DMS153 (cell line): ENCODE measurements at regions not wholly inside any gene's neighbourhood (a gene's known extent, or its start where the extent isn't known, plus 50 kb on each side); places are given as distances from the start of the nearest gene placed in this dataset.
"Not testable (repeated sequence)": the region's sequence is repeated elsewhere in the genome, so short reads cannot be mapped to it uniquely, and the experiment has no call there.

Source experiments
- DNase-seq: peaks from one replicate; lab custom pipeline; 2025; lab: John Stamatoyannopoulos, UW

- no peak for DNase-seq
Observed at GRCh38 chr21:18104802-18105201, 139.8 kb upstream of the CHODL start.

GRCh38 chr21:18096413-18096812 is 148.2 kb upstream of the CHODL start:
- DNase-seq = not testable (repeated sequence)

GRCh38 chr21:18089786-18090185 is 154.8 kb upstream of the CHODL start:
- no peak for DNase-seq

- no peak for DNase-seq
Observed at GRCh38 chr21:18070392-18070791, 174.2 kb upstream of the CHODL start.

- no peak for DNase-seq
Observed at GRCh38 chr21:18069875-18070274, 174.8 kb upstream of the CHODL start.

GRCh38 chr21:18060402-18060801 is 184.2 kb upstream of the CHODL start:
- no peak for DNase-seq

GRCh38 chr21:18058731-18059398 is 185.8 kb upstream of the CHODL start:
- DNase-seq = no peak

GRCh38 chr21:18053151-18053550 is 191.5 kb upstream of the CHODL start:
- no peak for DNase-seq

GRCh38 chr21:18049461-18049860 is 195.2 kb upstream of the CHODL start:
- DNase-seq = no peak

- no peak for DNase-seq
Observed at GRCh38 chr21:18041012-18041411, 203.6 kb upstream of the CHODL start.

GRCh38 chr21:18030248-18030647 is 211.1 kb upstream of the C21orf91 start:
- DNase-seq = no peak

- DNase-seq = no peak
Observed at GRCh38 chr21:18026359-18026758, 207.2 kb upstream of the C21orf91 start.

GRCh38 chr21:18023711-18024110 is 204.6 kb upstream of the C21orf91 start:
- no peak for DNase-seq

GRCh38 chr21:18023157-18023556 is 204.0 kb upstream of the C21orf91 start:
- DNase-seq = no peak

GRCh38 chr21:18007121-18007520 is 188.0 kb upstream of the C21orf91 start:
- DNase-seq = no peak

- no peak for DNase-seq
Observed at GRCh38 chr21:18006691-18007090, 187.5 kb upstream of the C21orf91 start.

GRCh38 chr21:18002393-18002792 is 183.2 kb upstream of the C21orf91 start:
- DNase-seq = no peak

GRCh38 chr21:18000981-18001686 is 182.0 kb upstream of the C21orf91 start:
- no peak for DNase-seq

- DNase-seq = not testable (repeated sequence)
Observed at GRCh38 chr21:17998599-17998998, 179.4 kb upstream of the C21orf91 start.

GRCh38 chr21:17989780-17990179 is 170.6 kb upstream of the C21orf91 start:
- no peak for DNase-seq

GRCh38 chr21:17988102-17988437 is 168.9 kb upstream of the C21orf91 start:
- no peak for DNase-seq

- no peak for DNase-seq
Observed at GRCh38 chr21:17987382-17988101, 168.4 kb upstream of the C21orf91 start.

GRCh38 chr21:17981060-17981740 is 162.0 kb upstream of the C21orf91 start:
- DNase-seq = no peak
